Spleen (tissue), 11 donors: ENCODE measurements at regions not wholly inside any gene's neighbourhood (a gene's known extent, or its start where the extent isn't known, plus 50 kb on each side); places are given as distances from the start of the nearest gene placed in this dataset.

ENCODE experiments used
- DNase-seq: peaks from one replicate; pipeline ENCODE4 v3.0.0-alpha.2; 2020
- H3K27ac ChIP-seq, 8 donors: fragments of 200-600 bp; sonication (generic) in 7 of 8; 1 replicate in 4 of 8; 2 replicates in 4 of 8; pipeline versions ENCODE4 v1.5.0 to v1.8.0; 2016 to 2021; ENCODE audit warnings: inconsistent platforms in 4 of 8, mild to moderate bottlenecking in 4 of 8, moderate library complexity in 1 of 8
- H3K27me3 ChIP-seq, 7 donors: fragments of 200-600 bp; sonication (generic) in 6 of 7; replicated peaks in 1 of 7; 1 replicate in 4 of 7; 2 replicates in 3 of 7; pipeline versions ENCODE4 v1.5.0 to v1.8.0; 2016 to 2021; ENCODE audit warnings: inconsistent platforms in 3 of 7, mild to moderate bottlenecking in 1 of 7
- H3K36me3 ChIP-seq, 6 donors: fragments of 200-600 bp; sonication (generic) in 5 of 6; 1 replicate in 4 of 6; 2 replicates in 2 of 6; pipeline versions ENCODE4 v1.5.0 to v1.8.0; 2016 to 2021; ENCODE audit warnings: inconsistent platforms in 2 of 6
- H3K4me1 ChIP-seq, 6 donors: fragments of 200-600 bp; sonication (generic) in 5 of 6; 1 replicate in 3 of 6; 2 replicates in 3 of 6; pipeline versions ENCODE4 v1.5.0 to v1.8.0; 2016 to 2021; ENCODE audit warnings: inconsistent platforms in 3 of 6
- H3K4me3 ChIP-seq, 8 donors: fragments of 200-600 bp; sonication (generic) in 7 of 8; 1 replicate in 4 of 8; 2 replicates in 4 of 8; pipeline versions ENCODE4 v1.5.0 to v1.8.0; 2016 to 2021; ENCODE audit warnings: inconsistent platforms in 4 of 8, mild to moderate bottlenecking in 4 of 8, moderate library complexity in 2 of 8
- H3K9me3 ChIP-seq, 8 donors: fragments of 200-600 bp; sonication (generic) in 7 of 8; 1 replicate in 4 of 8; 2 replicates in 4 of 8; pipeline versions ENCODE4 v1.5.0 to v1.8.0; 2016 to 2021; ENCODE audit warnings: inconsistent platforms in 4 of 8
- POLR2A ChIP-seq, 3 donors: fragments of 450-650 bp; IDR thresholded peaks; one replicate each; pipeline ENCODE4 v1.5.1; 2017; ENCODE audit warnings: antibody characterized with exemption in 3 of 3, mild to moderate bottlenecking in 1 of 3
- POLR2AphosphoS5 ChIP-seq, 3 donors: sonication (generic); formaldehyde crosslinking; IDR thresholded peaks; one replicate each; pipeline ENCODE4 v1.5.1; 2017; ENCODE audit warnings: antibody characterized with exemption in 3 of 3
- WGBS, 5 donors: extraction: QIAGEN DNeasy Blood & Tissue Kit in 3 of 5; methylation state at CpG; one replicate each; pipeline versions ENCODE4 v1.1.5 to v1.1.7; 2013 to 2018; 5-methylcytosine and 5-hydroxymethylcytosine counted together
- intact Hi-C: fragments of 100-400 bp; cut with DNase I; formaldehyde crosslinking; loops from one replicate; pipeline ENCODE4 v1.15.0; 2023; ENCODE audit warnings: low total_unique reads
- TF ChIP-seq, protein P1 (sequence below), 11 experiments: fragments of 200-600 bp in 7 of 11; fragments of 450-650 bp in 4 of 11; sonication (generic) in 4 of 11; IDR thresholded peaks in 8 of 11; conservative IDR thresholded peaks in 3 of 11; 1 replicate in 7 of 11; 2 replicates in 4 of 11; pipeline versions ENCODE4 v1.4.0 to v1.8.0; 2016 to 2021; ENCODE audit warnings: antibody characterized with exemption in 11 of 11, inconsistent platforms in 4 of 11, mild to moderate bottlenecking in 1 of 11
- donor health status: healthy with polysubstance abuse.
- donor health status: DM: no; HTN: no; CAD: no; lungs with moderate emphysema.
- donor health status: DM: no; HTN: no; CAD: no.
- donor health status: Bipolar disorder and iron deficiency.
- donor health status: healthy.
- donor health status: DM: no; HTN: no; CAD: no.
- donor health status: DM: yes; HTN: yes; CAD: no.

DNA sequence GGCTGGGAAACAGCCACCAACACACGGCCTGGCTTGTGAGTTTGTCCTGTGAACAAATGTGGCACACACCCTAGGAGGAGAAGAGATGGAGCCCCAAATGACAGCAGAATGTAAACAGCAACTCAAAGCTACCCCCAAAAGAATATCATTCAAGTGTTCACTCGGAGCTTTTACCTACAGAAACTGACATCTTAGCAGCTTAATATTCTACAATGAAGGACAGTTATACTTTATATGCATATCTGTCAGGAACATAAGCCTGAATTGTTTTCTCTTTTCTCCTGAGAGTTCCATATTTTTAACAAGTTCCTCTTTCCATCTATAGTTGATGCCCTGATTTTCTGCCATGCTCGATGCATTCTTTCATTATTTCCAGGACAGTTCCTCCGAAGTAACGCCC lies 566.0 kb upstream of the MAP3K7 start:
- WGBS, 5 donors = 68 to 76% (median 72%) methylated on average over 5 of the region's 5 CpGs
- no peaks in the 10 kb centered on the region for H3K9me3 ChIP-seq
- no peak for TF ChIP-seq POLR2A (IDR thresholded peaks at IDR 0.05)
- TF ChIP-seq, protein P1, sequence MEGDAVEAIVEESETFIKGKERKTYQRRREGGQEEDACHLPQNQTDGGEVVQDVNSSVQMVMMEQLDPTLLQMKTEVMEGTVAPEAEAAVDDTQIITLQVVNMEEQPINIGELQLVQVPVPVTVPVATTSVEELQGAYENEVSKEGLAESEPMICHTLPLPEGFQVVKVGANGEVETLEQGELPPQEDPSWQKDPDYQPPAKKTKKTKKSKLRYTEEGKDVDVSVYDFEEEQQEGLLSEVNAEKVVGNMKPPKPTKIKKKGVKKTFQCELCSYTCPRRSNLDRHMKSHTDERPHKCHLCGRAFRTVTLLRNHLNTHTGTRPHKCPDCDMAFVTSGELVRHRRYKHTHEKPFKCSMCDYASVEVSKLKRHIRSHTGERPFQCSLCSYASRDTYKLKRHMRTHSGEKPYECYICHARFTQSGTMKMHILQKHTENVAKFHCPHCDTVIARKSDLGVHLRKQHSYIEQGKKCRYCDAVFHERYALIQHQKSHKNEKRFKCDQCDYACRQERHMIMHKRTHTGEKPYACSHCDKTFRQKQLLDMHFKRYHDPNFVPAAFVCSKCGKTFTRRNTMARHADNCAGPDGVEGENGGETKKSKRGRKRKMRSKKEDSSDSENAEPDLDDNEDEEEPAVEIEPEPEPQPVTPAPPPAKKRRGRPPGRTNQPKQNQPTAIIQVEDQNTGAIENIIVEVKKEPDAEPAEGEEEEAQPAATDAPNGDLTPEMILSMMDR (IDR thresholded peaks at IDR 0.05 in 8 of 11, conservative IDR thresholded peaks at IDR 0.05 in 3 of 11) = no peak
- TF ChIP-seq POLR2AphosphoS5 (IDR thresholded peaks at IDR 0.05) = no peak
- H3K4me3 ChIP-seq = no peak overlapping the region
- DNase-seq = no peak
- no peaks in the 10 kb centered on the region for H3K4me1 ChIP-seq
- H3K27ac ChIP-seq = no peak overlapping the region
- intact Hi-C loops = no loop called here
- H3K27me3 ChIP-seq = no peaks in the 10 kb centered on the region
- no peaks in the 10 kb centered on the region for H3K36me3 ChIP-seq

- H3K36me3 ChIP-seq = no peaks in the 10 kb centered on the region
- no peak for DNase-seq
- WGBS, 5 donors = 72 to 87% (median 80%) methylated on average over 2 of the region's 2 CpGs
- intact Hi-C loops = no loop called here
- H3K9me3 ChIP-seq = no peaks in the 10 kb centered on the region
- no peak overlapping the region for H3K27ac ChIP-seq
- no peak overlapping the region for H3K4me3 ChIP-seq
- no peaks in the 10 kb centered on the region for H3K4me1 ChIP-seq
- no peaks in the 10 kb centered on the region for H3K27me3 ChIP-seq
- TF ChIP-seq POLR2AphosphoS5 (IDR thresholded peaks at IDR 0.05) (no peak), POLR2A (IDR thresholded peaks at IDR 0.05) (no peak)
- TF ChIP-seq, protein P1 (IDR thresholded peaks at IDR 0.05 in 8 of 11, conservative IDR thresholded peaks at IDR 0.05 in 3 of 11) = no peak
Measured at GRCh38 chr6:91149956-91150705, 563.3 kb upstream of the MAP3K7 start.

GRCh38 chr6:91149246-91149955 lies 562.5 kb upstream of the MAP3K7 start:
- H3K4me1 ChIP-seq = no peaks in the 10 kb centered on the region
- H3K9me3 ChIP-seq = no peaks in the 10 kb centered on the region
- 56 to 76% (median 66%) methylated on average over 8 of the region's 8 CpGs for WGBS, 5 donors
- DNase-seq = no peak
- no peak overlapping the region for H3K27ac ChIP-seq
- H3K27me3 ChIP-seq = no peaks in the 10 kb centered on the region
- intact Hi-C loops = no loop called here
- TF ChIP-seq, protein P1 (IDR thresholded peaks at IDR 0.05 in 8 of 11, conservative IDR thresholded peaks at IDR 0.05 in 3 of 11) = no peak
- TF ChIP-seq POLR2AphosphoS5 (IDR thresholded peaks at IDR 0.05) = no peak
- no peak for TF ChIP-seq POLR2A (IDR thresholded peaks at IDR 0.05)
- H3K36me3 ChIP-seq = no peaks in the 10 kb centered on the region
- no peak overlapping the region for H3K4me3 ChIP-seq

GRCh38 chr6:91144126-91144525 lies 557.3 kb upstream of the MAP3K7 start:
- no peak for TF ChIP-seq POLR2A (IDR thresholded peaks at IDR 0.05)
- TF ChIP-seq POLR2AphosphoS5 (IDR thresholded peaks at IDR 0.05) = no peak
- TF ChIP-seq, protein P1 (IDR thresholded peaks at IDR 0.05 in 8 of 11, conservative IDR thresholded peaks at IDR 0.05 in 3 of 11) = no peak
- Histone ChIP-seq H3K27ac (no peak overlapping the region), H3K4me3 (no peak overlapping the region), H3K9me3 (no peaks in the 10 kb centered on the region), H3K27me3 (no peaks in the 10 kb centered on the region), H3K36me3 (no peaks in the 10 kb centered on the region), H3K4me1 (no peaks in the 10 kb centered on the region)
- WGBS, 5 donors = 64 to 89% (median 71%) methylated on average over 3 of the region's 3 CpGs
- intact Hi-C loops = no loop called here
- no peak for DNase-seq
